HepG2 (cell line): ENCODE measurements at regions not wholly inside any gene's neighbourhood (a gene's known extent, or its start where the extent isn't known, plus 50 kb on each side); places are given as distances from the start of the nearest gene placed in this dataset.

Source experiments
- ATAC-seq: fragments of 200-7000 bp; cut with Tn5 transposase; 3 replicates; pipeline ENCODE4 v1.9.1; 2020; ENCODE audit warnings: mild to moderate bottlenecking, moderate library complexity
- BruUV-seq: library from RNA; stranded (reverse); fragments of 400-500 nt; replicated peaks from 2 replicates; lab custom pipeline; 2021; lab: Mats Ljungman, UMichigan
- CTCF ChIA-PET: fragments of 300-600 bp; formaldehyde crosslinking; extraction: SDS; loops from one replicate; lab custom pipeline; 2021; ENCODE audit warnings: low total read pairs, inconsistent platforms, low intra/inter-chr PET ratio; lab: Yijun Ruan, JAX
- POLR2A ChIA-PET: fragments of 350-600 bp; sonication (Branson Sonifier 250); formaldehyde crosslinking; loops from one replicate; lab custom pipeline; 2020; ENCODE audit warnings: antibody characterized with exemption, inconsistent platforms; lab: Yijun Ruan, JAX
- DNase-seq: peaks from one replicate; pipeline ENCODE4 v3.0.0-alpha.2; 2015; ENCODE audit warnings: low spot score
- FAIRE-seq: peaks from 3 replicates; lab custom pipeline; 2011; peaks lifted over from hg19 to GRCh38; lab: Jason Lieb, UNC
- H2AFZ ChIP-seq: one replicate; pipeline ENCODE4 v1.6.1; 2011; ENCODE audit warnings: low read length, inconsistent platforms
- H3K27ac ChIP-seq: fragments of 300-600 bp; 3 replicates; pipeline ENCODE4 v1.8.0; 2011; ENCODE audit warnings: mixed run types, mild to moderate bottlenecking, mixed read lengths, low read length, inconsistent platforms; ENCODE audit not compliant: insufficient read depth; ENCODE audit errors: extremely low read length
- H3K27me3 ChIP-seq, 2 experiments: fragments of 200-600 bp in 1 of 2; 2 replicates in 1 of 2; 3 replicates in 1 of 2; pipeline versions ENCODE4 v1.6.0 to v1.8.0; 2011; ENCODE audit warnings: low read length in 2 of 2, mild to moderate bottlenecking in 2 of 2, moderate library complexity in 2 of 2, inconsistent platforms in 1 of 2; ENCODE audit not compliant: insufficient read depth in 2 of 2, control insufficient read depth in 1 of 2
- H3K36me3 ChIP-seq, 2 experiments: fragments of 200-600 bp in 1 of 2; replicated peaks in 1 of 2; 2 replicates in 1 of 2; 3 replicates in 1 of 2; pipeline versions ENCODE4 v1.5.1 to v1.8.0; 2011; ENCODE audit warnings: low read length in 2 of 2, inconsistent platforms in 1 of 2; ENCODE audit not compliant: insufficient read depth in 2 of 2, control insufficient read depth in 1 of 2
- H3K4me1 ChIP-seq: 2 replicates; pipeline ENCODE4 v1.5.1; 2012; ENCODE audit warnings: low read length, inconsistent platforms; ENCODE audit not compliant: insufficient read depth
- H3K4me2 ChIP-seq: 2 replicates; pipeline ENCODE4 v1.6.0; 2011; ENCODE audit warnings: low read depth, low read length, inconsistent platforms
- H3K4me3 ChIP-seq, 3 experiments: fragments of 200-600 bp in 1 of 3; sonication (generic), shearing (Covaris generic) in 1 of 3; replicated peaks in 1 of 3; 2 replicates each; pipeline ENCODE4 v1.5.1; 2011 to 2016; ENCODE audit warnings: low read length in 3 of 3, inconsistent platforms in 2 of 3, low read depth in 2 of 3, mild to moderate bottlenecking in 2 of 3, control low read depth in 1 of 3, mixed read lengths in 1 of 3; ENCODE audit not compliant: insufficient read depth in 1 of 3
- H3K79me2 ChIP-seq: one replicate; pipeline ENCODE4 v1.6.1; 2011; ENCODE audit warnings: low read length, inconsistent platforms; ENCODE audit not compliant: insufficient read depth
- H3K9ac ChIP-seq: 2 replicates; pipeline ENCODE4 v1.6.0; 2011; ENCODE audit warnings: mild to moderate bottlenecking, low read depth, low read length, inconsistent platforms; ENCODE audit not compliant: insufficient read depth
- H3K9me3 ChIP-seq: 2 replicates; pipeline ENCODE4 v1.5.1; 2012; ENCODE audit warnings: mild to moderate bottlenecking, low read length
- H4K20me1 ChIP-seq: 2 replicates; pipeline ENCODE4 v1.6.0; 2011; ENCODE audit warnings: inconsistent platforms, mild to moderate bottlenecking, low read length, moderate library complexity; ENCODE audit not compliant: insufficient read depth
- CEBPB ChIP-seq: IDR thresholded peaks from 2 replicates; pipeline ENCODE4 v1.6.1; 2011; ENCODE audit warnings: low read depth, low read length, improper control_type of control experiment, borderline replicate concordance
- HNRNPLL ChIP-seq: fragments of 200-400 bp; formaldehyde crosslinking; IDR thresholded peaks from 2 replicates; pipeline ENCODE4 v1.6.1; 2017; ENCODE audit warnings: mild to moderate bottlenecking, low read depth, low read length; ENCODE audit not compliant: poor library complexity, severe bottlenecking
- WGBS: methylation state at CpG from one replicate; pipeline ENCODE4 v1.1.6; 2017; ENCODE audit warnings: low lambda C conversion rate; 5-methylcytosine and 5-hydroxymethylcytosine counted together
- in situ Hi-C: cut with HindIII; loops from 2 replicates; pipeline ENCODE4 v1.10.0; 2017; ENCODE audit warnings: low pct_unique_long_range_greater_than_20kb; ENCODE audit not compliant: extremely low pct_ligation_motif_present
- intact Hi-C: fragments of 100-400 bp; cut with micrococcal nuclease; formaldehyde crosslinking; loops from one replicate; pipeline ENCODE4 v1.10.0; 2022; ENCODE audit not compliant: unreplicated experiment

DNA sequence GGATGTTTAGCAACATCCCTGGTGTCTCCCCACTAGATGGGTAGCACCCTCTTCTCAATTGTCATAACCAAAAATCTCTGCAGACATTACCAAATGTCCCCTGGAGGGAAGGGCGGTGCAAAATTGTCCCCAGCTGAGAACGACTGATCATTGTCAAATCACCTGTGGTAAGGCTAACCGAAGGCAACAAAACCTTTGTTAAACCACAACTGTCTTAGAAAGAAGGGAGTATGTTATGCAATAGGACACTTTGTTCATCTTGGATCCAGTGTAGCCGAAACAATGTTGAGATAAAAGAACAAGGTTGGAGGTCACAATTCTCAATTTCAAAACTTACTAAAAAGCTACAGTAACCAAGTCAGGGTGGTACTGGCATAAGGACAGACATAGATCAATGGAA is 50.3 kb upstream of the ST3GAL5 start:
- TF ChIP-seq HNRNPLL: no peak
- TF ChIP-seq CEBPB: peak; percentile 42; the same call in 1 of the 2 replicates
- under 1% methylated on average over 4 of the region's 4 CpGs for WGBS
- Histone ChIP-seq H3K27me3 (no peaks in the 10 kb centered on the region), H2AFZ (no peak overlapping the region), H3K79me2 (no peaks in the 10 kb centered on the region), H3K9ac (no peak overlapping the region), H3K27ac (no peak overlapping the region), H4K20me1 (no peaks in the 10 kb centered on the region), H3K4me3 (no peak overlapping the region), H3K4me1 (0 out of 2 replicates have a peak, but pooled peaks cover 1% of the 10 kb centered on the region), H3K36me3 (no peaks in the 10 kb centered on the region), H3K4me2 (no peak overlapping the region), H3K9me3 (peaks cover 21% of the 10 kb centered on the region)
- ChIA-PET POLR2A (no interaction called here), CTCF (no interaction called here)
- DNase-seq (no peak), FAIRE-seq (no peak), ATAC-seq (no peak)
- in situ Hi-C loops (no loop called here), intact Hi-C loops (no loop called here)
- BruUV-seq: no TSS peak
